GM18858 (cell line): ENCODE measurements at regions not wholly inside any gene's neighbourhood (a gene's known extent, or its start where the extent isn't known, plus 50 kb on each side); places are given as distances from the start of the nearest gene placed in this dataset.
"Not testable (repeated sequence)": the region's sequence is repeated elsewhere in the genome, so short reads cannot be mapped to it uniquely, and the experiment has no call there.

Source experiments
- ATAC-seq: cut with Tn5 transposase; IDR thresholded peaks from one replicate; pipeline ENCODE4 v1.9.1; 2021; ENCODE audit not compliant: unreplicated experiment

DNA sequence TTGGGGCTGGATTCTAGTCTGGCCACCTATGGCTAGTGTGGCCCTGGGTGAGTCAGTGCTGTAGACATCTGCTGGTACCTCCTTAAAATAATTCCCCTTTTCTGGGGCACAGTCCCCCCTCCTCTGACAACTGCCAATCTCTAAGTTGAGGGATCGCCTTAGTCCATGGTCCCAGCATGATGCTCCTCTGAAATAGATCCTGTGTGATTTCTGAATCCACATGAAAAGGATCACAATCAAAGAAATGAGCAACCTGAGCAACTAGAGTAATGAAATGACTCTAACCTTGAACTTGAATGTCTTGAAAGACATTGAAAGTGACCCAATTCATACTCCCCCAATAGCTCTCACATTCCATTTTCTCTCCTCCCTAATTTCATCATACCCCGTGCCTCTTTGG is 332.5 kb downstream of the VRK1 start:
- no peak for ATAC-seq

DNA sequence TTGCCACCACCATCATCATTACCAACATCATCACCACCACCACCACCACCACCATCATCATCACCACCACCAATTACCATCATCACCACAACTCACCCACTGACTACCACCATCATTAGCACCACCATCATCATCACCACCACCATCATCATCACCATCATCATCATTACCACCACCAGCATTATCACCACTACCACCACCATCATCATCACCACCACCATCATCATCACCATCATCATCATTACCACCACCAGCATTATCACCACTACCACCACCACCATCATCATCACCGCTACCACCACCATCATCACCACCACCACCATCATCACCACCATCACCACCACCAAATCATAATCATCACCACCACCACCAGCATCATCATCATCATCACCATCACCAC is 338.7 kb downstream of the VRK1 start:
- ATAC-seq: not testable (repeated sequence)

- ATAC-seq: no peak
Observed at GRCh38 chr14:97137705-97138104, 340.5 kb downstream of the VRK1 start.

DNA sequence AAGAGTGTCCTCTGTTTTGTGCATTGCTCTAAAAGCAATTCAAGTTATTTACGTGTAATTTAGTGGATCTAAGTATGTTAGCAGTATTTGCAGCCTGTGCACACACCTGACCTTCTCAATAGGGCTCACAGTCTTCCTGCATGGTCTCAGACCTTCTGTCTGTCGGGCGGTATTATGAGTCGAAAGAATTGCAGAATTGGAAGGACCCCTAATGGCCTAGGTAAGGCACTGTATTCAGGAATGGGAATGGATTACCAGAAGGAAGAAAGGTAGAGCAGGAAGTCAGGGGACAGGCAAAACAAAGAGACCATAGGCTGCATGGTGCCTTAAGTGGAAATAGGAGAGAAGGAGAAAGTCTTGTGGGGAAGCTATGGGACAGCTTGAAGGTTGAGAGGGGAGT is 341.6 kb downstream of the VRK1 start:
- ATAC-seq: no peak

- ATAC-seq: no peak
Observed at GRCh38 chr14:97143011-97143410, 345.8 kb downstream of the VRK1 start.

DNA sequence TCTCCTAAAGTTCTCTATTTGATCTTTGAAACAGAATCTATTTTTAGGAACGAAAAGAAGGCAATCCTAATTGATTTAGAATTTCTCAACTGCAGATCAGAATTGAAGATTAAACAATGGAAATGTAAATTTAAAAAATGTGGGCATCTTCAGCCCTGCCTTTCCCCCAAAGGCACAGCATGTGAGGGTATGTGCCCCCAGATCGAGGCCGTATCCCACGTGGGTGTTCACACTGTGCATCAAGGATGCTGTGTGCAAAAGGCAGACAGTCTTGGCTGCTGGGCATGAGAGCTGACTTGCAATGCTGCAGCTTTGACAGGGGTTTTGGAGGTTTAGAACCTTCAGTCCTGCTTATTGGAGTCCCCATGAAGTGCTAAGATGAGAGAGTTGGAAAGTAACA is 346.3 kb downstream of the VRK1 start:
- no peak for ATAC-seq

DNA sequence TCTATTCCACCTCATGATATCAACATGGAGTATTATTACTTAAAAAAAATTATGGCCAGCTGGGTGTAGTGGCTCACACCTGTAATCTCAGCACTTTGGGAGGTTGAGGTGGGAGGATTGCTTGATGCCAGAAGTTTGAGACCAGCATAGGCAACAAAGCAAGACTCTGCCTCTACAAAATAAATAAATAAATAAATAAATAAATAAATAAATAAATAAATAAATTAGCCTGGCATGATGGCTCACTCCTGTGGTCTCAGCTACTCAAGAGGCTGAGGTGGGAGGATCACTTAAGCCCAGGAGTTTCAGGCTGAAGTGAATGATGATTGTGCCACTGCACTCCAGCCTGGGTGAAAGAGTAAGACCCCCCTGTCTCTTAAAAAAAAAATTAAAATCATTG is 350.8 kb downstream of the VRK1 start:
- ATAC-seq: not testable (repeated sequence)

DNA sequence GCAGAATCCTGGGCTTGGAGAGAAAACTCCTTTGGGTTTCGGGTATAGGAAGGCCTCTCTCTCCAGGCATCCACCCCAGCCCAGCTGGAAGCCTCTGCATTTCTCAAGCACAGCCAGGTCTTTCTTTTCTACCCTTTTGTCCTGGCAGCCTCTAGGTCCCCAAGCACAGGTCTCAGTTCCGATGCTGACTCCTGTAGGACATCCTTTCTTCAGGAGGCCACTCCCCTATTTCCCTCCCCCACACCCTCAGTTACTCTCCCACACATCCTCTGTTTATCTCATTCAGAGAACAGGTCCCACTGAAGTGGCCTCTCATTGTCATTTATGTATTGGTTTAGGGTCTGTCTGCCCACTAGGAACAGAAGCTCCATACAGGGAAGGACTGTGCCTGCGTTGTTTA is 352.6 kb downstream of the VRK1 start:
- no peak for ATAC-seq

DNA sequence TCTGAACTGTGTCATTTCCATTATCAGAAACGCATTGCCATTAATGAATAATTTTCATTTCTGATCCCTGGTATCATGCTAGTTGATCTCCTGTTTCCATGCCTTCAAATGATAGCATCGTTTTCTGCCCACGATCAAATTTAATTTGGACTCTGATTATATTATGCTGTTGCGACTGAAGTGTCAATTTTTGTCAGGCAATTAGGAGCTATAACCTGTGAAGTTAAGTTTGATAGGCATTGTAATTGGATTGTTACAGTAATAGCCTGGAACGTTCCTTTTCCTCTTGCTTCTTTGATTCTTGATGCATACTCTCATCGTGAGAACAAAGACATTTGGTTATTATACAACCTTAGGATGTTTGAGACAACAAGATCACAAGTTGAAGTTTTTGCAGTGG is 356.3 kb downstream of the VRK1 start:
- ATAC-seq: no peak

GRCh38 chr14:97155320-97155719 is 358.1 kb downstream of the VRK1 start:
- ATAC-seq: no peak

- ATAC-seq: no peak
Observed at GRCh38 chr14:97155814-97156213, 358.6 kb downstream of the VRK1 start.

DNA sequence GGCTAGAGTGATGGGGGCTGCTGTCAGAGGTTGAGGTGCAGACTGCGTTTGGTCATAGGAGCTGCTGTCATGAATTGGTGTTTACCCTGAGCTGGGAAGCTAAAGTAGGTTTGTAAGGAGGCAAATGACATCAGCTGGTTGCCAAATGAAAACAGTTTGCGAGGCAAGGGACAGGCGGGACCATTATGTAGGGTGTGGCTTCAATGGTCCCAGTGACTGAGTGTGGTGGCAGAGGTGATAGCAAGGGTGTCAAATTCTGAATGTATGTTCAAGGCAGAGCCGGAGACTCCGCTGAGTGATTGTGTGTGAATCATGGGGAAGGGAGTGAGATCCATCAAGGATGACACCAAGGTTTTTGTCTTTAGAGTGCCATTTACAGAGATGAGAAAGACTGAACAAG is 359.5 kb downstream of the VRK1 start:
- ATAC-seq: no peak

DNA sequence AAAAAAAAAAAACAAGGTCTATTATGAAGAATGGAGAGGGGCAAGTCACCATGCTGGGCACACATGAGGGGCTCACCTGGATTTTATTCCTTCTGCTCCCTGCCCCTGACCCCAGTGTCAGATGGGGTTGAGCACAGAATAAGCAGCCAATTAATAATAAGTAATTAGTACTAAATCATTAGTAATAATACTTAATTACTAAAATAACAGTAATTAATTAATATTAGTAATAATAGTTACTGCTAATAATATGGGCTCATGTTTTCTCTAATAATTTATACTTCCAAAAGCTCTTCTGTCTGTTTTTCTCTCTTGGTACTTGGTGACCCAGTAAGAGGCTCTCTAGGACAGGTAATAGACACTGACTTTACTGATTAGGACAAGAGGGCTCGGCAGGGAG is 360.9 kb downstream of the VRK1 start:
- ATAC-seq: no peak

DNA sequence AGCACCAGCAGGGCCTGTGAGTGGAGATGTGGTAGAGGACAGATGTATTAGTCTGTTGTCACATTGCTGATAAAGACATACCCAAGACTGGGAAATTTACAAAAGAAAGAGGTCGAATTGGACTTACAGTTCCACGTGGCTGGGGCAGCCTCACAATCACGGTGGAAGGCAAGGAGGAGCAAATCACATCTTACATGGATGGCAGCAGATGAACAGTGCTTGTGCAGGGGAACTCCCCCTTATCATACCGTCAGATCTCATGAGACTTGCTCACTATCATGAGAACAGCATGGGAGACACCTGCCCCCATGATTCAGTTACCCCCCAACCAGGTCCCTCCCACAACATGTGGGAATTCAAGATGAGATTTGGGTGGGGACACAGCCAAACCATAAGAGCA is 361.9 kb downstream of the VRK1 start:
- ATAC-seq: no peak

DNA sequence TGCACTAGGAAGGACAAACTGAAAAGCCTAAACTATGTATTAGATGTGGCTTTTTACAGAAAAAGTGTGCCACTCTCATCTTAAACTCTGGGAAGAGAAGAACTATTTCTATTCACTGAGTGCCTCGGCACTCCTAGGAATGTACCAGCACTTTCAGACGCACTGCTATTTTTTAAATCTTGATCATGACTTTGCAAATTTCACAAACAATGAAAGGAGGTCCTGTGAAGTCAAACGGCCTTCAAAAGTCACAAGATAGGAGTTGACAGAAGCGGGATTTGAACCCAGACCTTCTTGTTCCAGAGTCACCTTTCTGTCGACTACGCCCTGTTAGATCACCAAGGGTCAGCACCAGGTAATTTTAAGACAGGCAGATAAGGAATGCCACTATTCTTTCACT is 365.4 kb downstream of the VRK1 start:
- no peak for ATAC-seq

- ATAC-seq: no peak
Observed at GRCh38 chr14:97164021-97164420, 366.8 kb downstream of the VRK1 start.

- no peak for ATAC-seq
Observed at GRCh38 chr14:97166497-97166896, 369.3 kb downstream of the VRK1 start.

DNA sequence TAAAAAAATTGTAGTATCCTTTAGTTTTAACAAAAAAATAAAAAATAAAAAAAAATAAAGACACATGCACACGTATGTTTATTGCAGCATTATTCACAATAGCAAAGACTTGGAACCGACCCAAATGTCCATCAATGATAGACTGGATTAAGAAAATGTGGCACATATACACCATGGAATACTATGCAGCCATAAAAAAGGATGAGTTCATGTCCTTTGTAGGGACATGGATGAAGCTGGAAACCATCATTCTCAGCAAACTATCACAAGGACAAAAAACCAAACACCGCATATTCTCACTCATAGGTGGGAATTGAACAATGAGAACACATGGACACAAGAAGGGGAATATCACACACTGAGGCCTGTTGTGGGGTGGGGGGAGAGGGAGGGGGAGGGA is 370.4 kb downstream of the VRK1 start:
- ATAC-seq: not testable (repeated sequence)

DNA sequence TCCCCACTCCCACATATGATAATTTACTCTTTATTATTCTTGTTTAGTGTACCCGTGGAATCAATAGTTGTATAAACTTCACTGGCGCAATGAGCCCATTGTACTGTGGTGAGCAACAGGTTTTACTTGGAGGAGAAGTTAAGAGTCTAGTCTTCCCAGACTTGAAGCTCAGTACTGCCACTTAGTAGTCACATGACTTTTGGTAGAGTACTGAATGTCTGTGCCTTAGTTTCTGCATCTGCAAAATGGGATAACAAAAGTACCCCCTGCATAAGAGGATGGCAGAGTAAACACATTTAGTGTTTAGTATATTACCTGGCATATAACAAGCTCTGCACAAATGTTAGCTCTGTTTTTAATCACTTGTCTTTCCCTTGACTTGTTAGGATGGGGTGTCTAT is 375.5 kb downstream of the VRK1 start:
- ATAC-seq: no peak

GRCh38 chr14:97177016-97177415 is 379.8 kb downstream of the VRK1 start:
- ATAC-seq: no peak

DNA sequence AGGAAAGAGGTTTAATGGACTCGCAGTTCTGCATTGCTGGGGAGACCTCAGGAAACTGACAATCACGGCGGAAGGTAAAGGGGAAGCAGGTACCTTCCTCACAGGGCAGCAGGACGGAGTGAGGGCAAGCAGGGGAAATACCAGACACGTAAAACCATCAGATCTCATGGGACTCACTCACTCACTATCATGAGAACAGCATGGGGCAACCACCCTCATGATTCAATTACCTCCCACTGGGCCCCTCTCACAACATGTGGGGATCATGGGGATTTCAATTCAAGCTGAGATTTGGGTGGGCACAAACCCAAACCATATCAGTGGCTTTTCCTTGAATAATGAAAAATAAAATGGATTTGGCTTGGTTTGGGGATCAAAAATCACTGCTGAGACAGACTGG is 380.5 kb downstream of the VRK1 start:
- ATAC-seq: no peak

DNA sequence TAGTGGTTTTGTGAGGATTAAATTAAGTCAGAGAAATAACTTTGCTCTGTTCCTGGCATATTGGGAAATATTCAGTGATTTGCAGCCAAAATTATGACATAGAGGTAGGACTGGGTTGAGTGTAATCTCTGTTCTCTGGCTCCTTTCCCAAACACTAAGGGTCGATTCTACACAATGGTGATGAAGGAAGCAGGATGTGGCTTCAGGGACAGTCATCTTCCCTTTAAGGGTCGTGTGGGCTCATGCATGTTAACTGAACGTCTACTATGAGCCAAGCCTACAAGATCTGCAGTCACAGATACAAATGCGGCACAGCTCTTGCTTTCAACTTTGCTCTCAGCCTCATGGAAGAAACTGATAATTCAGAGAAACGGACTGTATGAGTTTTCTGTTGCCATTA is 381.6 kb downstream of the VRK1 start:
- no peak for ATAC-seq

- no peak for ATAC-seq
Observed at GRCh38 chr14:97179573-97179972, 382.4 kb downstream of the VRK1 start.
